K562 (cell line): ENCODE measurements at regions not wholly inside any gene's neighbourhood (a gene's known extent, or its start where the extent isn't known, plus 50 kb on each side); places are given as distances from the start of the nearest gene placed in this dataset.

Experiments
- ATAC-seq: fragments of 200-7000 bp; cut with Tn5 transposase; 3 replicates; pipeline ENCODE4 v1.9.1; 2020; ENCODE audit warnings: moderate library complexity
- BruUV-seq: library from RNA; stranded (reverse); fragments of 400-500 nt; replicated peaks from 2 replicates; lab custom pipeline; 2021; lab: Mats Ljungman, UMichigan
- CTCF ChIA-PET: fragments of 300-600 bp; formaldehyde crosslinking; extraction: SDS; loops from one replicate; lab custom pipeline; 2021; ENCODE audit warnings: low intra/inter-chr PET ratio; lab: Yijun Ruan, JAX
- POLR2A ChIA-PET: fragments of 300-600, 350-650 bp; sonication (Branson Sonifier 250); formaldehyde crosslinking; extraction: SDS; loops from one replicate; lab custom pipeline; 2021; ENCODE audit warnings: antibody characterized with exemption, inconsistent platforms; lab: Yijun Ruan, JAX
- DNase-seq, 4 experiments: peaks; one replicate each; pipeline versions ENCODE4 v3.0.0 to v3.0.0-alpha.2; 2011 to 2018; ENCODE audit warnings: low spot score in 3 of 4, mixed read lengths in 3 of 4; ENCODE audit errors: extremely low read depth in 1 of 4
- FAIRE-seq: peaks from 2 replicates; lab custom pipeline; 2011; peaks lifted over from hg19 to GRCh38; lab: Jason Lieb, UNC
- H2AFZ ChIP-seq: 2 replicates; pipeline ENCODE4 v1.6.0; 2011; ENCODE audit warnings: low read depth, low read length, control low read depth, inconsistent platforms
- H3K27ac ChIP-seq: fragments of 200-600 bp; 3 replicates; pipeline ENCODE4 v1.8.0; 2011; ENCODE audit warnings: low read depth, mild to moderate bottlenecking, control low read depth, inconsistent platforms, low read length, moderate library complexity, mixed read lengths; ENCODE audit errors: extremely low read depth
- H3K27me3 ChIP-seq, 2 experiments: fragments of 300-600 bp in 1 of 2; 2 replicates in 1 of 2; 3 replicates in 1 of 2; pipeline versions ENCODE4 v1.6.0 to v1.8.0; 2011; ENCODE audit warnings: inconsistent platforms in 2 of 2, low read length in 2 of 2, mild to moderate bottlenecking in 1 of 2, mixed read lengths in 1 of 2, moderate library complexity in 1 of 2; ENCODE audit not compliant: control insufficient read depth in 2 of 2, insufficient read depth in 2 of 2
- H3K36me3 ChIP-seq: fragments of 300-600 bp; 3 replicates; pipeline ENCODE4 v1.8.0; 2011; ENCODE audit warnings: mild to moderate bottlenecking, low read length, inconsistent platforms; ENCODE audit not compliant: control insufficient read depth, insufficient read depth
- H3K4me1 ChIP-seq, 2 experiments: fragments of 200-600 bp in 1 of 2; replicated peaks in 1 of 2; 2 replicates in 1 of 2; 3 replicates in 1 of 2; pipeline versions ENCODE4 v1.5.1 to v1.8.0; 2011; ENCODE audit warnings: inconsistent platforms in 2 of 2, low read length in 2 of 2, mild to moderate bottlenecking in 1 of 2, mixed read lengths in 1 of 2, moderate library complexity in 1 of 2; ENCODE audit not compliant: control insufficient read depth in 2 of 2, insufficient read depth in 2 of 2
- H3K4me2 ChIP-seq: 2 replicates; pipeline ENCODE4 v1.6.1; 2011; ENCODE audit warnings: low read length, control low read depth, inconsistent platforms, mixed read lengths; ENCODE audit not compliant: insufficient read depth
- H3K4me3 ChIP-seq: fragments of 200-600 bp; sonication (generic), shearing (Covaris generic); 2 replicates; pipeline ENCODE4 v1.5.1; 2016; ENCODE audit warnings: control low read depth, inconsistent platforms
- H3K79me2 ChIP-seq: fragments of 200-600 bp; 3 replicates; pipeline ENCODE4 v1.8.0; 2011; ENCODE audit warnings: low read length, inconsistent platforms; ENCODE audit not compliant: control insufficient read depth, insufficient read depth
- H3K9ac ChIP-seq, 2 experiments: 2 replicates each; pipeline versions ENCODE4 v1.6.0 to v1.6.1; 2011; ENCODE audit warnings: low read depth in 2 of 2, low read length in 2 of 2, control low read depth in 1 of 2, inconsistent platforms in 1 of 2, mild to moderate bottlenecking in 1 of 2, mixed read lengths in 1 of 2; ENCODE audit not compliant: insufficient read depth in 1 of 2
- H3K9me1 ChIP-seq: one replicate; pipeline ENCODE4 v1.6.0; 2011; ENCODE audit warnings: inconsistent platforms, mild to moderate bottlenecking, low read length, moderate library complexity; ENCODE audit not compliant: control insufficient read depth, insufficient read depth
- H3K9me3 ChIP-seq: replicated peaks from 2 replicates; pipeline ENCODE4 v1.5.1; 2011; ENCODE audit warnings: low read depth, low read length, inconsistent platforms; ENCODE audit not compliant: control insufficient read depth, insufficient read depth
- H4K20me1 ChIP-seq: replicated peaks from 2 replicates; pipeline ENCODE4 v1.6.1; 2011; ENCODE audit warnings: low read length, inconsistent platforms, mixed read lengths; ENCODE audit not compliant: control insufficient read depth, insufficient read depth
- BCL6 ChIP-seq: fragments of 250-450 bp; sonication (Bioruptor Pico); IDR thresholded peaks from 2 replicates; pipeline ENCODE4 v1.4.0; 2020
- JUND ChIP-seq, 2 experiments: IDR thresholded peaks; 2 replicates in 1 of 2; 3 replicates in 1 of 2; pipeline ENCODE4 v1.6.1; 2011; ENCODE audit warnings: borderline replicate concordance in 2 of 2, low read depth in 2 of 2, low read length in 2 of 2, improper control_type of control experiment in 1 of 2, missing biosample characterization in 1 of 2, missing genetic modification characterization in 1 of 2, missing genetic modification reagents in 1 of 2
- L3MBTL2 ChIP-seq: fragments of 450-650 bp; IDR thresholded peaks from 2 replicates; pipeline ENCODE4 v1.6.1; 2016; ENCODE audit warnings: mild to moderate bottlenecking, moderate library complexity
- NFRKB ChIP-seq: fragments of 450-650 bp; IDR thresholded peaks from 2 replicates; pipeline ENCODE4 v1.6.1; 2016; ENCODE audit warnings: low read depth
- NR2C2 ChIP-seq, 2 experiments: fragments of 200-800 bp in 1 of 2; sonication (Bioruptor generic) in 1 of 2; sonication (generic) in 1 of 2; formaldehyde crosslinking in 1 of 2; IDR thresholded peaks; 2 replicates each; pipeline versions ENCODE4 v1.6.1 to v1.8.0; 2016 to 2022; ENCODE audit warnings: mild to moderate bottlenecking in 1 of 2, missing compliant biosample characterization in 1 of 2, missing genetic modification characterization in 1 of 2, missing genetic modification reagents in 1 of 2
- PURB ChIP-seq: sonication (generic); formaldehyde crosslinking; IDR thresholded peaks from 2 replicates; pipeline ENCODE4 v1.9.0; 2021; ENCODE audit warnings: low read depth, mild to moderate bottlenecking, missing genetic modification reagents
- TCF7 ChIP-seq: sonication (generic); IDR thresholded peaks from 2 replicates; pipeline ENCODE4 v1.6.1; 2016; ENCODE audit warnings: antibody characterized with exemption, borderline replicate concordance
- WGBS: fragments of 100-300 bp; shearing (Covaris generic); methylation state at CpG from one replicate; pipeline ENCODE4 v1.1.6; 2016; ENCODE audit warnings: low coverage, mixed read lengths; ENCODE audit not compliant: insufficient coverage; ENCODE audit errors: missing lambda C conversion rate; 5-methylcytosine and 5-hydroxymethylcytosine counted together
- in situ Hi-C: fragments of 300-500 bp; cut with MboI; formaldehyde crosslinking; loops from 4 replicates; pipeline ENCODE4 v1.15.0; 2018; ENCODE audit warnings: inconsistent platforms, mixed read lengths
- intact Hi-C: fragments of 100-400 bp; cut with micrococcal nuclease; formaldehyde crosslinking; loops from 2 replicates; pipeline ENCODE4 v1.14.2; 2022

DNA sequence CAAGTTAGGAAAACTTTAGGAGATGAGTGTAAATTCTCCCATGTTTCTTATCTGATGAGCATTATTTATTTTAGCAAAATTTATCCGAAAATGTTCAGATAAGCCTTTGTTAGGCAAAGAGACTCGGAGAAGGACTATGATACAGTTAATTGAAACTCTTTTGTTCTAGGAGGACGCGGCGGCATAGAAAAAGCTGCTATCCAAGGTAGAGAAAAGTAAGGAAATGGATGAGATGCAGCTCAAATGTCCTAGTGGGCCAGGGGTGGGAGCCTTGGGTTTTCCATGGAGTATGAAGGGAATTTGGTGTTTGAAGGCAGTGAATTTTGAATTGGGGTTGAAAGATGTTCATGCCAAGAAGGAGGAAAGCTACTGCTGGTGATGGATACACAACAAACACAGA, 1504.5 kb downstream of the AACS start:
- H3K36me3 ChIP-seq: no peaks in the 10 kb centered on the region
- no peaks in the 10 kb centered on the region for H3K9me1 ChIP-seq
- H3K4me3 ChIP-seq: no peak overlapping the region
- POLR2A ChIA-PET: interaction anchor here (0.7 kb wide), 1 partner anchor 10 kb away, joined by 3 read pairs; no protein-coding TSS in a partner anchor
- H2AFZ ChIP-seq: no peak overlapping the region
- no TSS peak for BruUV-seq
- H4K20me1 ChIP-seq: no peaks in the 10 kb centered on the region
- no peaks in the 10 kb centered on the region for H3K79me2 ChIP-seq
- H3K27ac ChIP-seq: no peak overlapping the region
- CTCF ChIA-PET: no interaction called here
- no peaks in the 10 kb centered on the region for H3K4me1 ChIP-seq
- in situ Hi-C loops (no loop called here), intact Hi-C loops (no loop called here)
- H3K9ac ChIP-seq: no peak overlapping the region
- H3K4me2 ChIP-seq: no peak overlapping the region
- no peak for FAIRE-seq
- 0% methylated on average over 5 of the region's 5 CpGs for WGBS
- no peak for ATAC-seq
- H3K9me3 ChIP-seq: no peaks in the 10 kb centered on the region
- no peaks in the 10 kb centered on the region for H3K27me3 ChIP-seq
- TF ChIP-seq NR2C2 (CRISPR knock-in tag; IDR thresholded peaks at IDR 0.05) (no peak), NR2C2 (tag; IDR thresholded peaks at IDR 0.05) (no peak), PURB (no peak)
- no peak for DNase-seq

DNA sequence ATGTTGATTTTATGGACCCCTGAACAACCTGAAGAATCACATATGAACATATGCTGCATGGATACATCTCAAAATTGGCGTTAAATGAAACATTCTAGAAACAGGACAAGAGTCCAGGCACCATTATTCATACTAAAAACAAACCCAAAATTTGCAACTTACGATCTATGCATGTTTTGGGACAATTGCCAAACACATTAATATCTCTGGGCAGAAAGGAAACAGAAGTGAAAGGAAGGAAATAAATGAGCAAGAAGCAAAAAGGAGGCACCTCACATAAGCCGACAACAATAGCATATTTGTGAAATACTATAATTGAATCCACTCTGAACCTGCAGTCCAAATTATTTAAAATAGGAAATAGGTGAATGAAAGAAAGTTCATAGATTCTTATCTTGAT, 1505.3 kb downstream of the AACS start:
- TF ChIP-seq NFRKB (no peak), BCL6 (no peak), L3MBTL2 (no peak), JUND (IDR thresholded peaks at IDR 0.05; ENCODE audit: borderline replicate concordance, low read depth, low read length) (no peak), JUND (tag; IDR thresholded peaks at IDR 0.05; ENCODE audit: borderline replicate concordance, low read depth, low read length) (no peak), TCF7 (no peak)
- no peaks in the 10 kb centered on the region for H3K9me3 ChIP-seq
- no peaks in the 10 kb centered on the region for H3K9me1 ChIP-seq
- no peak overlapping the region for H3K4me2 ChIP-seq
- in situ Hi-C loops (no loop called here), intact Hi-C loops (no loop called here)
- no peaks in the 10 kb centered on the region for H4K20me1 ChIP-seq
- ChIA-PET CTCF (no interaction called here), POLR2A (no interaction called here)
- no peaks in the 10 kb centered on the region for H3K79me2 ChIP-seq
- DNase-seq: no peak
- ATAC-seq: no peak
- H3K4me1 ChIP-seq: no peaks in the 10 kb centered on the region
- H3K9ac ChIP-seq: no peak overlapping the region
- FAIRE-seq: no peak
- WGBS: 3% methylated on average over 3 of the region's 3 CpGs
- H3K4me3 ChIP-seq: no peak overlapping the region
- H3K36me3 ChIP-seq: no peaks in the 10 kb centered on the region
- H2AFZ ChIP-seq: no peak overlapping the region
- no peak overlapping the region for H3K27ac ChIP-seq
- no peaks in the 10 kb centered on the region for H3K27me3 ChIP-seq
- BruUV-seq: no TSS peak
